ENCODE measurements at regions not wholly inside any gene's neighbourhood (a gene's known extent, or its start where the extent isn't known, plus 50 kb on each side); places are given as distances from the start of the nearest gene placed in this dataset.
"Not testable (repeated sequence)": the region's sequence is repeated elsewhere in the genome, so short reads cannot be mapped to it uniquely, and the experiment has no call there.

- no peak for DNase-seq
Measured at GRCh38 chr2:122075381-122075780, 319.9 kb downstream of the TSN start.

DNA sequence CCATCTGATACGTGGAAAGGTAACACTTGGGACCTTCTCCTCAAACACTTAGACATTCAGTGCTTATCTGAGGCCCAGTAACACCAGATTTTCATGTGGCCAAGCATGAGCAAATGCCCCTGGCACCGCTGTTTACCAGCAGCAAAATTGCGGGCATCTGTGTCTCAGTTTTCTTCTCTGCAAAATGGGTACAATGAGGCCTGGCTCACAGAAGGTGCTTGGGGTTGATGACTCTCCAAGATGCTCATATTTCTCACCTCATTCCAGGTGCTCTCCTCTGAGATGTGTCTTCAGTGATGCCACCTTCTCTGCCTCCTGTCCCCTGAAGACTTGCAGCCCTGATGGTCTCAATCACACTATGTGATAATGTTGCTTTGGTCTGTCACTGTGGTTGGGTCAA lies 321.7 kb downstream of the TSN start:
- no peak for DNase-seq

- no peak for DNase-seq
Measured at GRCh38 chr2:122077771-122078170, 322.3 kb downstream of the TSN start.

- DNase-seq: no peak
Measured at GRCh38 chr2:122078451-122078850, 323.0 kb downstream of the TSN start.

- DNase-seq: no peak
Measured at GRCh38 chr2:122079844-122080243, 324.4 kb downstream of the TSN start.

GRCh38 chr2:122080316-122080715 lies 324.9 kb downstream of the TSN start:
- peak in 1 of 2 donors; percentile 3 for DNase-seq

DNA sequence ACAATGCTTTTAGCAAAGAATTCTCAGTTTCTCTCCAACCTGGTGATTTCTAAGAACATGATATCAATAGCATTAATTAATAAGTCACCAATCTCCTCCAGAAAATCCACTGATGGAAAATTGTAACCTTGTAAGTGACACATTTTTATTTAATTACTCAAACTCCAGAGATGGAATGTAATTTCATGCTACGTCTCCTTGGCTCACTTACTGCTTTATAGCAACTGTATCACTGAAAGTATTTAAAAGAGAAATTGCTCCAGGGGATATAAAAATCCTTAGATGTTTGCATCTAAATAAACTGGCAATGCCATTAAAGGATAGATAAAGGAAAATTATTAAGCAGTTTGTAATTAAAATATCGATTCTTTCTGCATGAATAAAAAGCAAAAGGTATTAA lies 325.4 kb downstream of the TSN start:
- DNase-seq: no peak

DNA sequence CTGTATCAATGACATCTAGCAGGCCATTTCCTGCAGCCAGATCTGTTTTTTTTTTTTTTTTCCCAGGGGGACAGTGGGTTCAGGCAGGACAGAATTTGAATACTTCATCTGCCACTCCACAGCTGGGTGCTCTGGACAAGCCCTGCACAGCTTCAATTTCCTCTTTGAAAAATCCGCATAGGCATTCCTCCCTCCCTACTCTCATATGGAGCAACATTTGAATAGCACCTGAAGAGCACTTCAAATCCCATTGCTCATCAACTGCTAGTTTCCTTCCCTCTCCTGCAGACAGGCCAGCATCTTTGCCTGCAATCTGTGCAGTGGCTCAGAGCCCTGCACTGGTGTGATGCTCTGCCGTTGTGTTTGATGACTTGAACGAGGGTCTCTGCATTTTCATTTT lies 326.3 kb downstream of the TSN start:
- DNase-seq: no peak

GRCh38 chr2:122083256-122084048 lies 328.0 kb downstream of the TSN start:
- no peak for DNase-seq

- DNase-seq: not testable (repeated sequence)
Measured at GRCh38 chr2:122085672-122086071, 330.2 kb downstream of the TSN start.

- DNase-seq: no peak
Measured at GRCh38 chr2:122094557-122094956, 339.1 kb downstream of the TSN start.

DNA sequence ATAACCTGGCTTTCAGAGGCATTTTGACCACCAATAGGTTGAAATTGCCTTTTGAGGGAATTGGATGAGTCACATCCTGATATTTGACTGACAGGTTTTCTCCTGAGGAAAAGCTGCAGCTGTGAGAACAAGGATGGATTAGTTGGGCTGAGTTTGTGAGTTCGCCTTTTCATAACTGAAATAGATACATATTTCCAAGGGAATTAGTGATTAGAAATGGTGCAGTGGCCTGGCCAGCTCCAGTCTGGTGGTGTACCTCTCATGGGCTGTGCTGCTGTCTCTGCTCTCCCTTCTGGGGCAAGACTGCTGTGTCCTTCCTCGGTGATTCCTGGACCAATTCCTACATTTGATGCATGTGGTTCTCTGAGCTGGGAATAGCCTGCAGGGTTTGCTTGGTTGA lies 341.3 kb downstream of the TSN start:
- no peak for DNase-seq

DNA sequence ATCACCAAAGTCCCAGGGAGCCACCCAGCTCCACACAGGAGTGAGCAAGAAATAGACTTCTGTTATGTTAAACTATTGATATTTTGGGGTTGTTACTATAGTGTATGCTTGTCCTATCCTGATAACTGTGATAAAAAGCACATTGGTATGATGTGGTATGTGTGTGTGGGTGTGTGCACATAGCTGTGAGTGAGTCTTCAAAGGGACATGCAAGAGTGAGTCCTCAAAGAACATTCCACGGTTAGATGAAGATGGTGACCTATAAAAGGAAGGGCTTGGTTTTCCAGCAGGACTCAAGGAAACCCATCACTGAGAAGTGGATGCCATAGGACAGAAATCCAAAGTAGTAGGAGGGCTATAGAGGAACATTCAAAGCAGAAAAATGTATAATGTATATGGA lies 342.9 kb downstream of the TSN start:
- DNase-seq: no peak

- no peak for DNase-seq
Measured at GRCh38 chr2:122100346-122100745, 344.9 kb downstream of the TSN start.

DNA sequence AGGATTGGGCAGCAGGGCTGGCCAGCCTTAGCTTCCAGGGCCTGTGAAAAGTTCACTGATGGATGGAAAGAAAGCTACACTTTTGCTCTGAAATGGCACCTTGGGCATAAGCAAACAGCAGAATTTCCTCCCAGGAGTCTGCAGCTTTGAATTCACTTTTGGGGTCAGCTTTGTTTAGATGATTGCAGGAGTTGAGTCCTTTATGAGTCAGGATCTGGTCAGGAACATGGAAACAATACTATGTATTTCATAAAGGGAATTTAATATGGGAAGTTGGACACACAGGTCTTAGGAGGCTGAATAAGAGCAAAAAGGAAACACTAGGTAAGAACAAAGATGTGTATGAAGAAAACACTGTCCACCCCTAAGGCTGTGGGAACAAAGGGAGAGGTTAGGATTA lies 345.3 kb downstream of the TSN start:
- DNase-seq: no peak

DNA sequence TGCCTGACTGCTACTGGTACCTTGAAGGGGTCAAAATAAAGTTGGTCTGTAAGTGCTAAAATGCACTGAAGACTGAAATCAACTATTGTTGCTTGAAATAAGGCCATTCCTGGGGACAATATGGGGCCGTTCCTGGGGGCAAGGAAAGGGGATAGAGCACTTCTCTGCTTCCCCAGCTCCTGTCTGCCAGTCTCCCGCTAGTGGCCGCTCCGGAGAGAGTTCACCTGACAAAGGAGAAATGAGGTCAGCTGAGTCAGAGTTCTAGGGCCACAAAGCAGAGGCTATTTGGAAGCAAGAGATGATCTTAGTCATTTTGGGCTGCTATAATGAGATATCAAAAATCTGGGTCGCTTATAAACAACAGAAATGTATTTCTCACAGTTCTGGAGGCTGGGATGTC lies 345.9 kb downstream of the TSN start:
- DNase-seq: no peak

DNA sequence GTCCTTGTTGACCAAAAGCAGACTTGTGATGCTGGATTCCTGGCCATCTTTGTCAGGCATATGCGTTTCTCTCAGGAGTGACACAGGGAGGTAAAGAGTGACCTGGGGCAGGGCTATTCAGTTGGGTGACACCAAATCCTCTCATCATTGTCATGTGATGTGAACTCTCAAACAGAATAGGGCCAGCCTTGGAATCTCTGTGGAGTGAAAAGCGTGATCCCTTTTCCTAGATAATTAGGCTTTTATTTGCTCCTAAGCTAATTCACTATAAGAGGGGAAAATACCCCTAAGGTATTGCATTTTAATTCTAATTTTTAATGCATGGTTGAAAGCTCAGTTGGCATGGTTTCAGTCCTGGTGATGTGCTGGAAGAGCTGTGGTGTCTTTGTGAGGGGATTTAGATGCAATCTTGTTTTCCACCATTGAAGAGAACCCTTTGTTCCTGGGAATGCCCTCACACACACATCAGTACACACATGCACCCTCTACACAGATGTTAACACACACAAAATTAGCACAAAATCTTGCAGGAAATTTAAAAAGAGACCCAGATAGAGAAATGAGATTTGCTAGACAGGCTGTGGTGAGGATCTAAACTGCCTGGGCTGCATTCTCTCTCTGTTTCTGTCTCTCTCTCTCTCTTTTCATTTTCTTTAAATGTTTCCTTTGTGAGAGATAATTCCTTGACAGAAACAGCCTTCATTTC lies 349.9 kb downstream of the TSN start:
- DNase-seq: no peak

DNA sequence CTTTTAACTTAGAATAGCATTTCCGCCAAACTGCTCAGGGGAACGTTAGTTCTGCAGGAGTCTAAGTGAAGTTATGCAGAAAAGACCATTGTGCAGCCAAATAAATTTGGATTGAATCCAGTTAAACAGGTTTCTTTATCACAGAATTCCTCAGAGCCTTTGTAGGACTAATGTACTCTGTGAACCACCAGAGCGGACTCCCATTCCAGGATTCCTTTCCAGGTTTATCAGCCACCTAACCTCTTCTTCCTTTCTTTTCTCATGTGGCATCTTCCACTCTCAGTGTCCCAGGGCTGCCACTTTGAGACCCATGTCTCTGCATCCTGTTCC lies 350.4 kb downstream of the TSN start:
- DNase-seq: no peak

GRCh38 chr2:122108186-122108585 lies 352.7 kb downstream of the TSN start:
- no peak for DNase-seq

DNA sequence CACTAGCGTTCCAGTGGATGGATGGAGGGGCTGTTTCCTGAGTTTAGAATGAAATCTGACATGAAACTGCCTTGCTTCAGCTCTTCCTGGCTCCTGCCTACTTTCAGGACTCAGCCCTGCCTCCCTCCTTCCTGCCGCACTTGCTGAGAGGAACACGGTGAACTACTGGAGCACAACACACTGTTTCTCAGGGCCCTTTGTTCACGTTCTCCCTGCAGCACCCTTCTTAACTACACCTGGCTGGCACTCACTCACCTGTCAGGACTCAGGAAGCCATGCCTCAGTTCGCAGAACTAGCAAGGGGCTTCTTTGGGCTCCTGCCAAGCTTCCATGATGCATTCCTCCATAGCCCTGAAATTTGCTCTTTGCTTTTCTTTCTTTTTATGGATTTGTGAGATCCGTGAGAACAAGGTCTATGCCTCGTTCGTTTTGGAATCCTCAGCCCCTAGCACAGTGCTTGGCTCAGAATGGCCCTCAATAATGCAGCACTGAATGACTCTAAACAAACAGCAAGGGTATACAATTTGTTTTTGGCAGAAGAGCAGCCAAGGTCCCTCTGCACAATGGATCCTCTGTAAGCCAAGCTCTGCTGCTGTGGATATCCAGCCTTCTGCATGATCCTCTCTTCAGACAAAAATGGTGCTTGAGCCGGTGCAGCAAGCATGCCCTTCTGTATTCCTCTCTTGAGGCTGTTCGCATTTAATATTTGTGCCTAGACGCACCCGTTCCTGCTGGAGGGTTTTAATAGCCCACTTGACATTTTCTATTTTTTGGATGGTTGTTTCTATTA lies 357.0 kb downstream of the TSN start:
- no peak for DNase-seq

DNA sequence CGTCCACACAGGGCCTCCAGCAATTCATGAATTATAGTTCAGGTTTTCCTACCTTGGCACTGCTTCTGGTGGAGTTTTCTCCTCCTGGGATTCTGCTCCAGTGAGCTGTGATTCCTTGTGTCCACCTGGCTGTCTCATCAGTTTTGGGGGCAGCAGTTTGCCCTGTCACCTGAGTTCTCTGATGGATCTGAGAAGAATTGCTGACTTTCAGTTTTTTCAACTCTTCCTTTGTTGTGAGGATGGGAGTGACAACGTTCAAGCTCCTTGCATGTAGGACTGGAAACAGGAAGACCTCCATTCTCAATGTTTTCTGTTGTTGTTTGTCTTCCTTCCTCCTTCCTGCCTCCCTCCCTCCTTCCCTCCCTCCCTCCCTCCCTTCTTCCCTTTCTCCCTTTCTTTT lies 359.0 kb downstream of the TSN start:
- DNase-seq: no peak

DNA sequence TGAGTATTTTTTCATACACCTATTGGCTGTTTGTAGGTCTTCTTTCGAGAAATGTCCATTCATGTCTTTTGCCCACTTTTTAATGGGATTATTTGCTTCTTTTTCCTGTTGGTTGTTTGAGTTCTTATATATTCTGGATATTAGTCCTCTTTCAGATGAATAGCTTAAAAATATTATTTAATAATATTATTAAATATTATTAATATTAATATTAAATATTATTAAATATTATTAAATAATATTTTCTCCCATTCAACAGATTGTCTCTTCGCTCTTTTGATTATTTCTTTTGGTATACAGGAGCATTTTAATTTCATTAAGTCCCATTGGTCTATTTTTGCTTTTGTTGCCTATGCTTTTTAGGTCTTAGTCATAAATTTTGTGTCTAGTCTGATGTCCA lies 361.9 kb downstream of the TSN start:
- DNase-seq: no peak

- DNase-seq: no peak
Measured at GRCh38 chr2:122129399-122129798, 373.9 kb downstream of the TSN start.

- DNase-seq: no peak
Measured at GRCh38 chr2:122132147-122132691, 376.8 kb downstream of the TSN start.
